ENCODE measurements at regions not wholly inside any gene's neighbourhood (a gene's known extent, or its start where the extent isn't known, plus 50 kb on each side); places are given as distances from the start of the nearest gene placed in this dataset.

- no peak for DNase-seq
Measured at GRCh38 chr16:88325976-88326375, 56.8 kb upstream of the ZNF469 start.

- DNase-seq = no peak
Measured at GRCh38 chr16:88326611-88327485, 55.9 kb upstream of the ZNF469 start.

GRCh38 chr16:88327561-88328312 lies 55.0 kb upstream of the ZNF469 start:
- no peak for DNase-seq

- no peak for DNase-seq
Measured at GRCh38 chr16:88328313-88328980, 54.3 kb upstream of the ZNF469 start.

GRCh38 chr16:88329726-88330700 lies 52.7 kb upstream of the ZNF469 start:
- no peak for DNase-seq

- DNase-seq = no peak
Measured at GRCh38 chr16:88330971-88331890, 51.5 kb upstream of the ZNF469 start.

- no peak for DNase-seq
Measured at GRCh38 chr16:88331989-88332920, 50.5 kb upstream of the ZNF469 start.

GRCh38 chr16:88332921-88333825 lies 49.6 kb upstream of the ZNF469 start:
- peak; percentile 24 to 38 for DNase-seq

Measured in activated CD4-positive, alpha-beta T cell treated with anti-CD3 and anti-CD28 coated beads, Interleukin-2, amount 50 U/mL, for 48 hours (primary cell).